BLaER1 (cell line): ENCODE measurements at regions not wholly inside any gene's neighbourhood (a gene's known extent, or its start where the extent isn't known, plus 50 kb on each side); places are given as distances from the start of the nearest gene placed in this dataset.

Experiments used
- H3K27ac ChIP-seq: shearing (Covaris generic); formaldehyde crosslinking; 2 replicates; pipeline ENCODE4 v1.8.1; 2022
- H3K27me3 ChIP-seq: shearing (Covaris generic); formaldehyde crosslinking; 2 replicates; pipeline ENCODE4 v1.8.1; 2022
- H3K36me3 ChIP-seq: shearing (Covaris generic); formaldehyde crosslinking; 2 replicates; pipeline ENCODE4 v1.8.1; 2022
- H3K4me1 ChIP-seq: shearing (Covaris generic); formaldehyde crosslinking; 2 replicates; pipeline ENCODE4 v1.8.1; 2022
- H3K4me2 ChIP-seq: shearing (Covaris generic); formaldehyde crosslinking; 2 replicates; pipeline ENCODE4 v1.8.1; 2022
- H3K4me3 ChIP-seq: shearing (Covaris generic); formaldehyde crosslinking; 2 replicates; pipeline ENCODE4 v1.8.1; 2022
- H3K9ac ChIP-seq: shearing (Covaris generic); formaldehyde crosslinking; 2 replicates; pipeline ENCODE4 v1.8.1; 2022
- H3K9me3 ChIP-seq: shearing (Covaris generic); formaldehyde crosslinking; 2 replicates; pipeline ENCODE4 v1.8.1; 2022
- H4K20me1 ChIP-seq: shearing (Covaris generic); formaldehyde crosslinking; 2 replicates; pipeline ENCODE4 v1.8.1; 2022
- Cebpa-rat ChIP-seq: shearing (Covaris generic); IDR thresholded peaks from 2 replicates; pipeline ENCODE4 v1.8.1; 2022

DNA sequence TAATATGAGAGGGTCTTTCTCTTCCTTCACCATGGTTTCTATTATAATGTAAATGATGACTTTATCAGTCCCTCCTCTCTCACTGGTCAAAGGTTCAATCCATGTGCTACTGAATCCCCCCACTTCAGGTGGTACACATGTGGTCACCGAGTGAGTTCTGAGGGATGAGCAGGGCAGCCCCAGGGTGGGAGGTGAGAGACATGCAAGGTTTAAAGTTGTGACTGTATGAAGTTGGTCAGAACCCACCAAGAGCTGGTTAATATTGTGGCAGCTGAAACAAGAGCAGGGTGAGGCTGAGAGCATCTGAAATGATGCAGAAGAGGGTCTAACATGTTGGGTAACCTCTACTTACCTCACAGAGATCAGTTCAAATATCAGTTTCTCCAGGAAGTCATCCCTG, 444.7 kb upstream of the FBXO33 start:
- H3K4me1 ChIP-seq, result no peaks in the 10 kb centered on the region
- H3K4me3 ChIP-seq, result no peak overlapping the region
- no peaks in the 10 kb centered on the region for H3K27me3 ChIP-seq
- H3K9me3 ChIP-seq, result no peaks in the 10 kb centered on the region
- no peak overlapping the region for H3K9ac ChIP-seq
- H3K36me3 ChIP-seq, result no peaks in the 10 kb centered on the region
- H4K20me1 ChIP-seq, result no peaks in the 10 kb centered on the region
- no peak overlapping the region for H3K27ac ChIP-seq
- H3K4me2 ChIP-seq, result no peak overlapping the region
- TF ChIP-seq Cebpa-rat, result no peak

DNA sequence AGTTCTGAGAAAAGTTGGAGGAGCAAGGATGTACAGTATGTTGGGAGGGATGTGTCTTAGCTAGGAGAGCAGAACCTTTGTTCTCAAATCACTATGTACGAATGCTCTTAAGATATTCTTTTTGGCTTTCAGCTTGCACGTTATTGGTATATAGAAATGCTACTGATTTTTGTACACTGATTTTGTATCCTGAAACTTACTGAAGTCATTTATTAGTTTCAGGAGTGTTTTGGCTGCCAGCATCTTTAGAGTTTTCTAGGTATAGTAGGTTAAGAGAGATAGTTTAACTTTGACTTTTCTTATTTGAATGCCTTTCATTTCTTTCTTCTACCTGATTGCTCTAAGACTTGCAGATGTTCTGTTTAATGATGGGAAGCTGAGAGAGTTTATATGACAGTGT, 442.8 kb upstream of the FBXO33 start:
- H3K27me3 ChIP-seq, result no peaks in the 10 kb centered on the region
- H3K36me3 ChIP-seq, result no peaks in the 10 kb centered on the region
- H3K9ac ChIP-seq, result no peak overlapping the region
- H3K9me3 ChIP-seq, result no peaks in the 10 kb centered on the region
- TF ChIP-seq Cebpa-rat, result no peak
- H3K4me3 ChIP-seq, result no peak overlapping the region
- no peaks in the 10 kb centered on the region for H3K4me1 ChIP-seq
- no peak overlapping the region for H3K27ac ChIP-seq
- no peak overlapping the region for H3K4me2 ChIP-seq
- H4K20me1 ChIP-seq, result no peaks in the 10 kb centered on the region

DNA sequence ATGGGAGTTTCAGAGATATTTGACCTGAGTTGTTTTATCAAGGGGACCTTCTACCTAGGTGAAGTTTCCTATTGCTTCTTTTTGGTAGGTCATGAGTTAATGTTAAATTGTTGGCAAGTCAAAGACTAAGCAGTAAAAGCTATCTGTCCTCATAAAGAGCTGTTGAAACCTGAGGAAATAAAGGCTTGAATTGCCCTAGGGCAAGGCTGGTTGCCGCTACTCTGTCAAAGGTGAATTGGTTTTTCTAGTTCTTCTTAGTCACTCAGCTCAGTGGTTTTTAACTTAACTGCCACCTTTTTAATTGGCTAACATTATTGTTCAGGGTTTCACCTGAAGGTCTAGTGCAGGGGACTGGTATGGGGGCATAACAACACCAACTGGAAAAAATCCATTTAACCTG, 441.6 kb upstream of the FBXO33 start:
- Histone ChIP-seq H3K4me1 (no peaks in the 10 kb centered on the region), H3K4me2 (no peak overlapping the region), H3K9ac (no peak overlapping the region)

DNA sequence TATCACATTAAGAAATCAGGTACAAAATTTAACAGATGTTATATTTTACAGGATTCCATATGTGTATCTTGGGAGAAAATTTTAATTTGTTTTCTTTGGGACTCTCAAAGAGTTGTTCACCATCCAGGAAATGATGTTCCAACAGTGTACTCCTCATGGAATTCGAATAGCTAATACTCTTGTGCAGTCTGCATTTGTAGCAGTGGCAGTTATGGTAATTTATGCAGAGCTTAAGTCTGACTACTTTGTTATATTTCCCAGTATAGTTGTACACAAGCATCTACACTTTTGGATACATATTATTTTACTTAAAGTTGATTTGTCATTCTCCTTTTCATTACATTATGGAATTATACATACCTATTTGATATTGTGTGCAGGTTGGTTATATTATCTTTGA, 436.7 kb upstream of the FBXO33 start:
- no peak overlapping the region for H3K4me2 ChIP-seq
- H3K27me3 ChIP-seq, result no peaks in the 10 kb centered on the region
- H3K27ac ChIP-seq, result no peak overlapping the region
- H3K4me1 ChIP-seq, result no peaks in the 10 kb centered on the region
- no peak overlapping the region for H3K9ac ChIP-seq
- H3K36me3 ChIP-seq, result no peaks in the 10 kb centered on the region
- TF ChIP-seq Cebpa-rat, result no peak
- no peaks in the 10 kb centered on the region for H4K20me1 ChIP-seq
- no peak overlapping the region for H3K4me3 ChIP-seq
- H3K9me3 ChIP-seq, result no peaks in the 10 kb centered on the region

More for the DNA sequence above, 441.6 kb upstream of the FBXO33 start:
- no peaks in the 10 kb centered on the region for H3K36me3 ChIP-seq
- no peaks in the 10 kb centered on the region for H3K9me3 ChIP-seq
- no peak overlapping the region for H3K4me3 ChIP-seq
- H3K27me3 ChIP-seq, result no peaks in the 10 kb centered on the region
- no peaks in the 10 kb centered on the region for H4K20me1 ChIP-seq
- no peak for TF ChIP-seq Cebpa-rat
- no peak overlapping the region for H3K27ac ChIP-seq

DNA sequence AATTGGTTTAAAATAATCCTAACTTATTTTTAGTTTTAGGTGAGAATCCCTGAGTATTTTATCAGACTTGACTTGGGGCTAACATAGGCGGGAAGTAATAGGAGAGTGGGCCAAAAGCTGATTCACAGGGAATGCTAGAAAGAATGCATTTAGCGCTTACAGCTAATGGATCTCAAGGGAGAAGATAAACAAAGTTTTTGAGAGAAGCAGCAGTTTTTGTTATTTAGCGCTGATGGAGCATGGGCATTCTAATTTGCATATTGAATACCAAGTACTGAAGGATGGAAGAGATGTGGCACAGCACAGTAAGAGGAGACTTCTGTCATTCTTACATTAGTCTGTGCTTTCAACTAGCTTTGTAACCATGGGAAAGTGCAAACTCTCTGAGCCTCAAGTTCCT, 436.0 kb upstream of the FBXO33 start:
- Histone ChIP-seq H3K27ac (no peak overlapping the region), H3K4me1 (no peaks in the 10 kb centered on the region), H3K4me3 (no peak overlapping the region), H4K20me1 (no peaks in the 10 kb centered on the region), H3K36me3 (no peaks in the 10 kb centered on the region), H3K4me2 (no peak overlapping the region), H3K9ac (no peak overlapping the region), H3K27me3 (no peaks in the 10 kb centered on the region), H3K9me3 (no peaks in the 10 kb centered on the region)
- no peak for TF ChIP-seq Cebpa-rat

DNA sequence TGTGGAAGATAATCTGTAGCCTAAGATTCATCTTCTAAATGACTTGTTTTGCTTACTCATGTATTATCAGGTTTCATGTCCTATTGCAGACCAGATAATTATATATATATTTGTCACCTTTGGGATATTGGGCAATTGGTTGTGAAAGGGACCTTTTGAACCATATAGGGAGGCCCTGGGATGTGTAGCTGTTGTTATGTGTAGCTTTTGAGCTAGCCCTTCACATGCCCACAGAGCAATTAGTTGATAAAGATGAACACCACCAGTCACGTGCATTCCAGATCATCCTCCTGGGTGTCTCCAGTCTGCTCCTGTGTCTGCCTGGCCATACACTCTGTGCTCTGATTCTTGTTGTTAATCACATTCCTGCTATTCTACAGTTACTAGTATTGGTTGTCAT, 431.2 kb upstream of the FBXO33 start:
- Histone ChIP-seq H4K20me1 (no peaks in the 10 kb centered on the region), H3K4me3 (no peak overlapping the region), H3K36me3 (no peaks in the 10 kb centered on the region), H3K9me3 (no peaks in the 10 kb centered on the region), H3K4me2 (no peak overlapping the region), H3K27ac (no peak overlapping the region), H3K27me3 (no peaks in the 10 kb centered on the region), H3K4me1 (no peaks in the 10 kb centered on the region), H3K9ac (no peak overlapping the region)
- TF ChIP-seq Cebpa-rat, result no peak

DNA sequence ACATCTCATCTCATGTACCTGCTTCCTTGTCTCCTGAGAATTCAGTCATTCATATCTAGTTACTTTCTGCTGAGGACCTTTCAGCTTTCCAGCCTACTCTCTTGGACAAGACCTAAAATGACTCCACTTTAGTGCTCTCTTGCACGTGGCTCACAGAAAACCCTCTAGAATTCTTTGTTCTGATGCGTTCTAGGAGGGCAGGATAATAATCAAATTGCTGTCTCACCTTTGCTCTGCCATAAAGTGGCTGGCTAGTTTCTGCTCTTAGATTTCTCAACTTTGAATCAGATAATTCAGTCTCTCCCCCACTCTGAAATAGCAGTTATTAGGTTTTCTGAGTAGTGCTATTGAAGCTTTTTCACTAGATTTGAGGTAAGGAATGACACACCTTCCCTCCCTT, 429.5 kb upstream of the FBXO33 start:
- Histone ChIP-seq H3K27me3 (no peaks in the 10 kb centered on the region), H3K9ac (no peak overlapping the region), H3K4me1 (no peaks in the 10 kb centered on the region), H3K4me2 (no peak overlapping the region), H4K20me1 (no peaks in the 10 kb centered on the region), H3K9me3 (no peaks in the 10 kb centered on the region), H3K36me3 (no peaks in the 10 kb centered on the region), H3K4me3 (no peak overlapping the region), H3K27ac (no peak overlapping the region)
- TF ChIP-seq Cebpa-rat, result no peak

DNA sequence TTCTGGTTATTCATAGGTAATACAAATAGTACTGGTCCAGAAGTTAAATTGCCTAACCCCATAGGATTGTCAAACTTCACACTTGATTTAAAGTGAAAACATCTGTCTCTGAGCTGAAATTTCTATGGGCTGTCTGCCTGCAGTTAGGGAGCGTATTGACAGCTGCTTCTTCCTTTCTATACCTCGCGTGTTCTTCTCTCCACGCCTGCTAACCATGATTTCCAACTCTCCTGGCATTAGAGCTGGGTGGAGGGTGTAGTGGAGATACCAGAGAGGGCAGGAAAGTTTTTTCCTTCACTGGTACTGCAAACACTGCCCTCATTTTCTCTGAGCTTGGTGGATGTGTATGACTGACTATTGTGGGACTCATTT, 429.0 kb upstream of the FBXO33 start:
- Histone ChIP-seq H3K36me3 (no peaks in the 10 kb centered on the region), H3K4me3 (no peak overlapping the region), H3K27ac (no peak overlapping the region), H3K4me2 (no peak overlapping the region), H3K4me1 (no peaks in the 10 kb centered on the region), H3K9me3 (no peaks in the 10 kb centered on the region), H3K9ac (no peak overlapping the region), H4K20me1 (no peaks in the 10 kb centered on the region), H3K27me3 (no peaks in the 10 kb centered on the region)
- no peak for TF ChIP-seq Cebpa-rat

DNA sequence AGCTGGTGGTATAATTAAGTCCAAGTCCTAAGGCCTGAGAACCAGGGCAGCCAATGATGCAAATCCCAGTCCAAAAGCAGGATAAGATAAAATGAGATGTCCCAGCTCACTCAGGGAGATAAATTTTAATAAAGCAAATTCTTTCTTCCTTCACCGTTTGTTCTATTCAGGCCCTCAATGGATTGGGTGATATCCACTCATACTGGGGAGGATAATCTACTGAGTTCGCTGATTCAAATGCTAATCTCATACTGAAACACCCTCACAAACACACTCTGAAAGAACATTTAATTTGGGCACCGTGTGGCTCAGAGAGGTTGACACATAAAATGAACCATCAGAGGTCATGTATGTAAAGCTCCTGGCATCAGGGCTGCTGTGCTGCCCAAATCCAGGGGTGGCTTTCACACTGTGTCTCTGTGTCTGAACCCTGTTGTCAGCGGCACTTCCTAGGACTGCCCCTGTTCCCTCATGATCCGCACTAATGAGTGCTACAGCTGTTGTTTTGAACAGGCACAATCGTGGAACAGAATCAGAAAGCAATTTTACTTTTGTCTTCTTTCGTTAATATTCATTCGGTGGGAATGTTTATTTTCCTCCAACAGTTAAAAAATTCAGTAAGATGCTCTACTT, 428.5 kb upstream of the FBXO33 start:
- Histone ChIP-seq H3K4me3 (no peak overlapping the region), H4K20me1 (no peaks in the 10 kb centered on the region), H3K27me3 (no peaks in the 10 kb centered on the region), H3K9ac (no peak overlapping the region), H3K36me3 (no peaks in the 10 kb centered on the region), H3K4me1 (no peaks in the 10 kb centered on the region), H3K4me2 (no peak overlapping the region), H3K27ac (no peak overlapping the region), H3K9me3 (no peaks in the 10 kb centered on the region)
- TF ChIP-seq Cebpa-rat, result no peak

DNA sequence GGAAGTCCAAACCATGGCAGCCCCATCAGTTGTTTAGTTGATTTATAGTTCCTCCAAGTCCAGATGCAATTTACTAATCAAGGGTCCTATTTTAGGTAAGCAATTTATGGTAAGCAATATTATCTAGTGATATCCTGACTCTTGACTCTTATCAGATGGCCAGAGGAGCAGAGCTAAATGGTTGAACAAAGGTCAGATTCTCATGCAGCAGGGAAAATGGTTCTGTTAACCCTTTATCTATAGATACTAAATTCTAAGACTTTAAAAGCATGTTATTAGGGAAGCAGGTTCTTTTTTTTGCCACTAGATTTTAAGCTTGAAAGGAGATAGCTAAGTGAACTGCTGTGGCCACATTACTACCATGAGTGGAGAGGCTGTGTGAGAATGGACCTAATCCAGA, 427.1 kb upstream of the FBXO33 start:
- Histone ChIP-seq H3K9ac (no peak overlapping the region), H3K4me3 (no peak overlapping the region), H3K36me3 (no peaks in the 10 kb centered on the region), H3K4me1 (no peaks in the 10 kb centered on the region), H3K4me2 (no peak overlapping the region), H3K9me3 (no peaks in the 10 kb centered on the region), H4K20me1 (no peaks in the 10 kb centered on the region), H3K27ac (no peak overlapping the region), H3K27me3 (no peaks in the 10 kb centered on the region)
- no peak for TF ChIP-seq Cebpa-rat

DNA sequence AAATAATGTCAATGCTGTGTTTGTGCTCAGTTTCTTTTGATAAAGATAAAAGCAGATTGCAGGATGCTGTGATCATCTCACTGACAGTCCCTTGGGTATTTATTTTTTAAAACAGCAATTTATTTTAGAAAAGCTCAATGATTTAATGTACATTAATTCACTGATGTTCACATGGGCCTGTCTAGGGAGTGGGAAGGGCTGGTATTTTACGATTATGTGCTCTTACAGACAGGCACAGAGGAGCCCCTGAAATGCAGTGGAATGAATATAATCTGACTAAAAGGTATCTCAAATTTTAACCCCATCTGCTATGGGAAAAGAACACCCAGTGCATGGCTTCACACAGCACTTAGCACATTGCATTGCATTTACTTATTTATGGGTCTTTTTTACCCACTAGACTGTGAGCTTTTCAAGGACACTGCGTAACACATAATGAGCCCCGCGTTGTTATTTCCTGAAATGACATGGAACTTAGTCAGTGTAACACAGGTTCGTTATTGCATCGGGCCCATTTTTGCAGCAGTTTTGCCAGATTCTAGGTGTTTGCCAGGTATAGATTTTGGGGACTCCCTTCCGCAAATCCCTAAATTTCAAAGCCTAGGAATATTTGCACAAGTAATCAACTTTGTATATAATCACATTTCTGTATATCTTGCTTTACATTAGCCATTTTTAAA, 425.3 kb upstream of the FBXO33 start:
- Histone ChIP-seq H3K4me3 (no peak overlapping the region), H3K27ac (no peak overlapping the region), H3K9ac (no peak overlapping the region), H3K4me1 (no peaks in the 10 kb centered on the region), H3K27me3 (no peaks in the 10 kb centered on the region), H3K4me2 (no peak overlapping the region), H3K36me3 (no peaks in the 10 kb centered on the region), H4K20me1 (no peaks in the 10 kb centered on the region), H3K9me3 (no peaks in the 10 kb centered on the region)
- TF ChIP-seq Cebpa-rat, result no peak
